ENCODE measurements at regions not wholly inside any gene's neighbourhood (a gene's known extent, or its start where the extent isn't known, plus 50 kb on each side); places are given as distances from the start of the nearest gene placed in this dataset.

- H3K4me3 ChIP-seq (ENCODE audit: low read depth, low read length) = no peak overlapping the region
- TF ChIP-seq CTCF (IDR thresholded peaks at IDR 0.05; ENCODE audit: borderline replicate concordance, insufficient read depth, low read depth, low read length) = no peak
Observed at GRCh38 chr11:26043665-26044064, 288.3 kb upstream of the ANO3 start.

GRCh38 chr11:26044389-26044788, 287.5 kb upstream of the ANO3 start:
- no peak overlapping the region for H3K4me3 ChIP-seq (ENCODE audit: low read depth, low read length)
- no peak for TF ChIP-seq CTCF (IDR thresholded peaks at IDR 0.05; ENCODE audit: borderline replicate concordance, insufficient read depth, low read depth, low read length)

- no peak for TF ChIP-seq CTCF (IDR thresholded peaks at IDR 0.05; ENCODE audit: borderline replicate concordance, insufficient read depth, low read depth, low read length)
- no peak overlapping the region for H3K4me3 ChIP-seq (ENCODE audit: low read depth, low read length)
Observed at GRCh38 chr11:26045082-26045481, 286.8 kb upstream of the ANO3 start.

DNA sequence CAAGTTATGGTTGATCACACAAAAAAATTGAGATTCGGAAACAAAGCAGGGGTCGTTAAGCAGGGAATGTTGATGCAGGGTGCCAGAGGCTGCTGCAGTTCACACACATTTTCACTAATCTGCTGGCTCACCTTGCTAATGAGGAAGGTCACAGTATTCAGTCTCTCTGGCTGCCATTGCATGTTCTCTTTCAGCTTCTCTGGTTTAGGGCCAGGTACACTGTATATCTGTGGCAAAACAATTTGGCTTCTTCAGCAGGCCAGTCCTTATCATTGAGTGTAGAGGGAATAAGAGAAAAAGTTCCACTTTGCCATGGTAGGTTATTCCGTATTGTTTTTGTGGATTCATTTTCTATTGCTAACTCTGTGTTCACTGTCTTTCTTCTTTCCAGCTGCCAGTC, 283.7 kb upstream of the ANO3 start:
- no peak overlapping the region for H3K4me3 ChIP-seq (ENCODE audit: low read depth, low read length)
- no peak for TF ChIP-seq CTCF (IDR thresholded peaks at IDR 0.05; ENCODE audit: borderline replicate concordance, insufficient read depth, low read depth, low read length)

- no peak for TF ChIP-seq CTCF (IDR thresholded peaks at IDR 0.05; ENCODE audit: borderline replicate concordance, insufficient read depth, low read depth, low read length)
- no peak overlapping the region for H3K4me3 ChIP-seq (ENCODE audit: low read depth, low read length)
Observed at GRCh38 chr11:26053966-26054365, 278.0 kb upstream of the ANO3 start.

- TF ChIP-seq CTCF (IDR thresholded peaks at IDR 0.05; ENCODE audit: borderline replicate concordance, insufficient read depth, low read depth, low read length) = no peak
- no peak overlapping the region for H3K4me3 ChIP-seq (ENCODE audit: low read depth, low read length)
Observed at GRCh38 chr11:26062660-26063059, 269.3 kb upstream of the ANO3 start.

GRCh38 chr11:26063915-26064314, 268.0 kb upstream of the ANO3 start:
- no peak overlapping the region for H3K4me3 ChIP-seq (ENCODE audit: low read depth, low read length)
- no peak for TF ChIP-seq CTCF (IDR thresholded peaks at IDR 0.05; ENCODE audit: borderline replicate concordance, insufficient read depth, low read depth, low read length)
